BLaER1 treated with 17β-estradiol and CSF1 and Interleukin-3, amounts not matched to agents 10 nM and 100 nM (cell line): ENCODE measurements at regions not wholly inside any gene's neighbourhood (a gene's known extent, or its start where the extent isn't known, plus 50 kb on each side); places are given as distances from the start of the nearest gene placed in this dataset.

Experiments
- H3K27ac ChIP-seq, 11 experiments: shearing (Covaris generic); formaldehyde crosslinking; 2 replicates each; pipeline ENCODE4 v1.8.1; 2022
- H3K27me3 ChIP-seq, 11 experiments: shearing (Covaris generic); formaldehyde crosslinking; 2 replicates each; pipeline ENCODE4 v1.8.1; 2022
- H3K36me3 ChIP-seq, 11 experiments: shearing (Covaris generic); formaldehyde crosslinking; 2 replicates each; pipeline ENCODE4 v1.8.1; 2022
- H3K4me1 ChIP-seq, 10 experiments: shearing (Covaris generic); formaldehyde crosslinking; 2 replicates each; pipeline ENCODE4 v1.8.1; 2022
- H3K4me2 ChIP-seq, 11 experiments: shearing (Covaris generic); formaldehyde crosslinking; 2 replicates each; pipeline ENCODE4 v1.8.1; 2022
- H3K4me3 ChIP-seq, 10 experiments: shearing (Covaris generic); formaldehyde crosslinking; 2 replicates each; pipeline ENCODE4 v1.8.1; 2022
- H3K9ac ChIP-seq, 11 experiments: shearing (Covaris generic); formaldehyde crosslinking; 2 replicates each; pipeline ENCODE4 v1.8.1; 2022
- H3K9me3 ChIP-seq, 11 experiments: shearing (Covaris generic); formaldehyde crosslinking; replicated peaks in 1 of 11; 2 replicates each; pipeline ENCODE4 v1.8.1; 2022
- H4K20me1 ChIP-seq, 11 experiments: shearing (Covaris generic); formaldehyde crosslinking; 2 replicates each; pipeline ENCODE4 v1.8.1; 2022
- Cebpa-rat ChIP-seq, 11 experiments: shearing (Covaris generic); IDR thresholded peaks; 2 replicates each; pipeline ENCODE4 v1.8.1; 2022

- H3K4me2 ChIP-seq = no peak overlapping the region
- no peak for TF ChIP-seq Cebpa-rat (IDR thresholded peaks at IDR 0.05)
- H3K4me3 ChIP-seq = no peak overlapping the region
- no peaks in the 10 kb centered on the region for H3K27me3 ChIP-seq
- no peaks in the 10 kb centered on the region for H4K20me1 ChIP-seq
- no peaks in the 10 kb centered on the region for H3K36me3 ChIP-seq
- no peak overlapping the region for H3K9ac ChIP-seq
- no peak overlapping the region for H3K27ac ChIP-seq
- H3K4me1 ChIP-seq = no peaks in the 10 kb centered on the region
- no peaks in the 10 kb centered on the region for H3K9me3 ChIP-seq
These were observed 55.3 kb upstream of the NOL4 start for GRCh38 chr18:34280000-34280399.

GRCh38 chr18:34280653-34281052 is 55.9 kb upstream of the NOL4 start:
- no peak for TF ChIP-seq Cebpa-rat (IDR thresholded peaks at IDR 0.05)
- Histone ChIP-seq H3K27me3 (no peaks in the 10 kb centered on the region), H3K27ac (no peak overlapping the region)

DNA sequence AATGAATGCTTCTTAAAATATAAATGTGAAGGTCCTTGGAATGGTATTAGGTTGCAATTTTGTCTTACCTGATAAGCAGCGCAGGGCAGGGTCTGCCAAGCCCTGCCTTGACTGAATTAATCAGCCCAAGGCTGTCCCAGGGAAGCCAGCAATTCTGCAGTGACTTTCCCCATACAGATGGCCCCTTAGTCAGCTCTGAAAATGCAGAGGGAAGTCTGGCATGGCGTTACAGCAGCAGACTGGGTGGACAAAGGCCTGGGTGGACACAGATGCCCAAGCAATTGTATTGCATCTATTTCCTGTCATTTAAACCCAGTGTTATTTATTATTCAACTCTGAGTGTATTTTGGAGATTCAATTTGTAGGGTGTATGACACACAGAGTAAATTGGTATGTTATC is 56.6 kb upstream of the NOL4 start:
- no peak overlapping the region for H3K4me2 ChIP-seq
- no peak overlapping the region for H3K27ac ChIP-seq
- no peaks in the 10 kb centered on the region for H3K27me3 ChIP-seq
- H3K36me3 ChIP-seq = no peaks in the 10 kb centered on the region
- no peaks in the 10 kb centered on the region for H3K9me3 ChIP-seq
- TF ChIP-seq Cebpa-rat (IDR thresholded peaks at IDR 0.05) = no peak
- no peaks in the 10 kb centered on the region for H3K4me1 ChIP-seq
- no peak overlapping the region for H3K9ac ChIP-seq
- no peak overlapping the region for H3K4me3 ChIP-seq
- no peaks in the 10 kb centered on the region for H4K20me1 ChIP-seq

More at GRCh38 chr18:34280653-34281052, 55.9 kb upstream of the NOL4 start:
- Histone ChIP-seq H3K9me3 (no peaks in the 10 kb centered on the region), H3K9ac (no peak overlapping the region), H3K36me3 (no peaks in the 10 kb centered on the region), H3K4me3 (no peak overlapping the region), H4K20me1 (no peaks in the 10 kb centered on the region), H3K4me1 (no peaks in the 10 kb centered on the region), H3K4me2 (no peak overlapping the region)

- no peak overlapping the region for H3K4me3 ChIP-seq
- H3K4me2 ChIP-seq = no peak overlapping the region
- no peaks in the 10 kb centered on the region for H3K27me3 ChIP-seq
- H3K36me3 ChIP-seq = no peaks in the 10 kb centered on the region
- H4K20me1 ChIP-seq = no peaks in the 10 kb centered on the region
- H3K27ac ChIP-seq = no peak overlapping the region
- H3K9me3 ChIP-seq = peaks cover 0 to under 1% (median 0%) of the 10 kb centered on the region in 11 experiments; a peak in 1 of 22 replicates
- H3K9ac ChIP-seq = no peak overlapping the region
- no peak for TF ChIP-seq Cebpa-rat (IDR thresholded peaks at IDR 0.05)
- H3K4me1 ChIP-seq = no peaks in the 10 kb centered on the region
These were observed 57.0 kb upstream of the NOL4 start for GRCh38 chr18:34281722-34282121.

GRCh38 chr18:34283506-34283905 is 58.8 kb upstream of the NOL4 start:
- Histone ChIP-seq H3K36me3 (no peaks in the 10 kb centered on the region), H3K4me2 (no peak overlapping the region), H3K4me3 (no peak overlapping the region), H3K27ac (no peak overlapping the region), H4K20me1 (no peaks in the 10 kb centered on the region), H3K4me1 (no peaks in the 10 kb centered on the region), H3K27me3 (no peaks in the 10 kb centered on the region), H3K9me3 (peaks cover 8 to 17% (median 10%) of the 10 kb centered on the region in 11 experiments; a peak in 18 of 22 replicates), H3K9ac (no peak overlapping the region)
- TF ChIP-seq Cebpa-rat (IDR thresholded peaks at IDR 0.05) = no peak

GRCh38 chr18:34287825-34288224 is 63.1 kb upstream of the NOL4 start:
- Histone ChIP-seq H3K4me2 (no peak overlapping the region), H3K36me3 (no peaks in the 10 kb centered on the region), H3K27me3 (no peaks in the 10 kb centered on the region), H3K4me1 (no peaks in the 10 kb centered on the region), H3K9me3 (peaks cover 8 to 18% (median 10%) of the 10 kb centered on the region in 11 experiments; a peak in 18 of 22 replicates), H4K20me1 (no peaks in the 10 kb centered on the region), H3K9ac (no peak overlapping the region), H3K4me3 (no peak overlapping the region), H3K27ac (no peak overlapping the region)
- TF ChIP-seq Cebpa-rat (IDR thresholded peaks at IDR 0.05) = no peak

DNA sequence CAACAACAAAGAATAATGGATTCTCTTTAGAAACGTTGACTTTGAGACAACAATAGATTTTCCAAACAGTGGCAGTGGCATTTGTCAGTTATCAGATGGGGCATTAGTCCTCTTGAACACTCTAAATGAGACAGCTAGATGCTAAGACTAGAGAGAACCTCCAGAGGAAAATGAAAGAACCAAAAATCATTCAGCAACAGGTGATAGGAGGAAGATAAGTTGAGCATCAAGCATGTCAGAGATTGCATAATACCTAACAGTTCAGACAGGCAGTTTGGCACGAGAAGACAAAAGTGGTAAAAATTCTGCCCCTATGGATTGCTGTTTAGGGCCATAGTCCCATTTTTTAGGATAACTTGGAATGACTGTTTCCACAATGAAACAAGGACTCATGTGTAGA is 67.9 kb upstream of the NOL4 start:
- Histone ChIP-seq H3K4me3 (no peak overlapping the region), H3K27me3 (no peaks in the 10 kb centered on the region), H3K4me1 (no peaks in the 10 kb centered on the region), H3K9ac (no peak overlapping the region), H3K27ac (no peak overlapping the region), H4K20me1 (no peaks in the 10 kb centered on the region), H3K9me3 (peaks cover 3 to 13% (median 7%) of the 10 kb centered on the region in 11 experiments; a peak in 19 of 22 replicates), H3K4me2 (no peak overlapping the region), H3K36me3 (no peaks in the 10 kb centered on the region)
- peak in 1 of 11 experiments; percentile 22; a peak in 2 of 22 replicates for TF ChIP-seq Cebpa-rat (IDR thresholded peaks at IDR 0.05)

- Histone ChIP-seq H3K27me3 (no peaks in the 10 kb centered on the region), H3K36me3 (no peaks in the 10 kb centered on the region), H4K20me1 (no peaks in the 10 kb centered on the region), H3K4me2 (no peak overlapping the region), H3K4me1 (no peaks in the 10 kb centered on the region), H3K4me3 (no peak overlapping the region), H3K27ac (no peak overlapping the region), H3K9ac (no peak overlapping the region), H3K9me3 (peaks cover 0 to 4% (median 0%) of the 10 kb centered on the region in 11 experiments; a peak in 3 of 22 replicates)
- TF ChIP-seq Cebpa-rat (IDR thresholded peaks at IDR 0.05) = no peak
These were observed 72.6 kb upstream of the NOL4 start for GRCh38 chr18:34297287-34297686.

DNA sequence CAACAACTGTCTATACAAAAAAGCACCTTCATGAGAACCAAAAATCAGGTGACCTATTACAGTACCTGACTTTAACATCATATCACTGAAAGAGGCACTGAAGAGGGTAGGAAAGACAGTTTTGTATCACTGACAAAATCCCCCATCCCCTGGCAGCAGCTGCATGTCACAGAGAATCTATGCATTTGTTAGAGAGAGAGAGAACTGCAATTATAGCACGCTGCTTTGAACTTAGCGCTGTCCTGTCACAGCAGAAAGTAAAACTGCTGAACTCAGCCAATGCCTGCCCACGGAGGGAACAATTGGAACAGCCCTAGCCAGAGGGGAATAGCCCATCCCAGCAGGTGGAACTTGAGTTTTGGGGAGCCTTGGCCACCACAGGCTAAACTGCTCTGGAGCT is 75.1 kb upstream of the NOL4 start:
- no peaks in the 10 kb centered on the region for H3K36me3 ChIP-seq
- no peak overlapping the region for H3K4me3 ChIP-seq
- no peak overlapping the region for H3K4me2 ChIP-seq
- H3K27ac ChIP-seq = no peak overlapping the region
- peaks cover 0 to 4% (median 0%) of the 10 kb centered on the region in 11 experiments; a peak in 3 of 22 replicates for H3K9me3 ChIP-seq
- no peak overlapping the region for H3K9ac ChIP-seq
- no peaks in the 10 kb centered on the region for H3K4me1 ChIP-seq
- no peaks in the 10 kb centered on the region for H3K27me3 ChIP-seq
- no peaks in the 10 kb centered on the region for H4K20me1 ChIP-seq
- no peak for TF ChIP-seq Cebpa-rat (IDR thresholded peaks at IDR 0.05)

DNA sequence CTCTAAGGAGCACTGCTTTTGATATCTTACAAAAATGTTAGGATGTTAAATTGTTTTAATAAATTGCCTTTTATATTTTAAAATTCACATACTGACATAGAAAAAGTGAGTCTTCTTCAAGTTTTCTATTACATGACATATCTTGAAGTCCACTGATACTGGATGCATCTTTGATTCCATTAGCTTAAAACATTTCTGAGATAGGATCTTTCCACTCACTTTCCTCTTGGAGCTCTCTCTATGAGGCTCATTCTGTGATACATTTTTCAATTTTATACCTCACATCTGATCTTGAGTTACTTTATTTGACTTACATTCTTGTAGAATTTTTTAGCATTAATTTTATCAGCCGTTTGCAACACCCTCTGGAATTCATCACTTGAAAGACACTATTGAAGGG is 86.8 kb upstream of the NOL4 start:
- Histone ChIP-seq H3K36me3 (no peaks in the 10 kb centered on the region), H3K9me3 (no peaks in the 10 kb centered on the region), H3K27me3 (no peaks in the 10 kb centered on the region), H3K9ac (no peak overlapping the region), H3K27ac (no peak overlapping the region), H4K20me1 (no peaks in the 10 kb centered on the region), H3K4me1 (no peaks in the 10 kb centered on the region), H3K4me3 (no peak overlapping the region), H3K4me2 (no peak overlapping the region)
- TF ChIP-seq Cebpa-rat (IDR thresholded peaks at IDR 0.05) = no peak
